GM18505 (cell line): ENCODE measurements at regions not wholly inside any gene's neighbourhood (a gene's known extent, or its start where the extent isn't known, plus 50 kb on each side); places are given as distances from the start of the nearest gene placed in this dataset.

Experiments
- ATAC-seq: cut with Tn5 transposase; IDR thresholded peaks from one replicate; pipeline ENCODE4 v1.9.1; 2021; ENCODE audit not compliant: unreplicated experiment
- POLR2A ChIP-seq: IDR thresholded peaks from 4 replicates; pipeline ENCODE4 v1.6.1; 2011; ENCODE audit warnings: borderline replicate concordance; ENCODE audit not compliant: insufficient read depth, insufficient read length; ENCODE audit errors: extremely low read depth

- ATAC-seq = no peak
- no peak for TF ChIP-seq POLR2A
Observed at GRCh38 chr11:91932151-91932821, 292.3 kb upstream of the FAT3 start.

GRCh38 chr11:91927448-91927847 lies 297.2 kb upstream of the FAT3 start:
- TF ChIP-seq POLR2A = no peak
- no peak for ATAC-seq

GRCh38 chr11:91926965-91927364 lies 297.7 kb upstream of the FAT3 start:
- no peak for TF ChIP-seq POLR2A
- no peak for ATAC-seq

- TF ChIP-seq POLR2A = no peak
Observed at GRCh38 chr11:91922846-91923245, 301.8 kb upstream of the FAT3 start.

DNA sequence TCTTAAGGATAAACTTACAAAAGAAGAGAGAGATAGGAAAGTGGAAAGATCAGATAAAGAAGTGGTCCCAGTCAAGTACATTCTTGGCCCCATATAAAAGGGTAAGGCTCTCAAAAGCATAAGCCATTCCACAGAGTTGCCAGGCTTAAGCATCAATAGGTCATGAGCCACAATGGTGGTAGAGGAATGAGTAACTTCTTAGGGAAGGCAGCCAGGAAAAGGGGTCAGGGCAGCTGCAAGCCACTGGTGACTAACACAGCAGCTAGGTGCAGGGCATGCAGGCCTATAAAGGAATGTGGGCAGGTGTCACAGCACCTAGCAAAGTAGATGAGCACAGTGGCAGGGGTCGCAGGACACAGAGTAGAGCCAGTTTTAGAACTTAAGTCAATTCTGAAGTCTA lies 302.6 kb upstream of the FAT3 start:
- no peak for TF ChIP-seq POLR2A
- ATAC-seq = no peak

More at GRCh38 chr11:91922846-91923245, 301.8 kb upstream of the FAT3 start:
- ATAC-seq = no peak

DNA sequence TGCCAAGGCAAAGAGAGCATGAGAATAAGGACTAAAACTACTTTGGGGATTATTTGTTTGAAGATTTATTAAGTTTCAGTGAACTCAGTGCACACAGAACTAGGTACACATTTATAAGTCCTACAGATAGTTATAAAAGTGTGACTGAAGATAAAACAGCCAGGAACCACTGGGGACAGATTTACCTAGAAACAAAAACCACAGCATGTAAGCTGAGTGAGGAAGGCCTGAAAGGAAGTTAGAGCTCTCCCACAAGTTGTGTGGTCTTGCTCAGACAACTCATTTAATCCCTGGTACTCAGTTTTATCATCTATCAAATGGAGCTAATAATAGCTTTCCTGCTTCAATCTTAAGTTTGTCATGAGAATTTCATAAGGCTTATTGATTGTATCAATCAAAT lies 311.2 kb upstream of the FAT3 start:
- ATAC-seq = no peak
- no peak for TF ChIP-seq POLR2A

DNA sequence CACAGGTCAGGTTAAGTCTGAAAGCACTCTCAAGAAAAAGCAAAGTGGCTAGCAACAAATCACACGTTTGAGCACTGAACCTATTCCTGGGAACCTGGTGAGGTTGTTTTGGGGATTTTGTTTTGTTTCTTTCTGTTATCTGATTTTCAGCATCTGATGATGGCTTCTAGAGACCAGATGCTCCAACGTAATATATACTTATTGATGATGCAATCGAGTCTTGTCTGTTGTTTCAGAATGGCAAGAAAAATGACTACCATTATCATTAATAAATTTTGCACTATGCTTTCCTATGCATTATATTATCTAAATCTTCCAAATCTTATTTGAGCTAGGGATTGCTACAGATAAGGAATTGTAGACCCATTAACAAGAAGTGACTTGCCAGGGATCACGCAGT lies 312.3 kb upstream of the FAT3 start:
- TF ChIP-seq POLR2A = no peak
- ATAC-seq = no peak

DNA sequence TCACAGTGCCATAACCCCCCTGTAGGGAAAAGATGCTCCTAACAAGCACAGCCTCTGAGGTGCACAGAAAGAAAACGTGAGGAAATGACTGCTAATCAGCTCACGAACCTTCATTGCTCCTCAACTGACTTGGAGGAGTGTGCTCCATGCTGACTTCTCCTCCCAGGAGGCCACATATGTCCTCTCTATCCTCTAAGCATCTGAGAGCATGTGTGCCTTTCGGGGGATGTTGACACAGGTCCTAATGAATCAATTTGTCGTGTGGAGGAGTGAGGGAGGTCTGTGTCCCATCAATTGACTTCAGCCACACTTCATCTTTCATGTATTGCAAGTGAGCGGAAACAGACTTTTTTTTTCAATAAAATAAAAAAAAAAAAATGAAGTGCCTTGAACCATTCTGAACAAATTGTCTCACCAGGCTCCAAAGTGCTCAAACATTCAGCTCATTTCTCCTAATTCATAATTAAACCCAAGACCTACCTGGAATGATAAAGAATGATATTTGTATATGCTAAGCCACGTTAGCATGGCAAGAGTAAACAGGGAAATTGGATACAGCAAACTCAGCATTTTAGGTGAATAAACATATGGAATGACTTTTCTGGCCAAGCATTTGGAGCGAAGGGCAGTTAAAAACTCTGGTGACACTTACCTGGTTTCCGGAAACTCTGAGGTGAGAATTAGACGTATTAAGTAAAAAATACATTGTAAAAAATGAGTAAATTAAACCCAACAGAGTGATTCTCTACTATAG lies 317.6 kb upstream of the FAT3 start:
- ATAC-seq = no peak
- no peak for TF ChIP-seq POLR2A

- TF ChIP-seq POLR2A = no peak
- ATAC-seq = no peak
Observed at GRCh38 chr11:91904792-91905785, 319.5 kb upstream of the FAT3 start.

DNA sequence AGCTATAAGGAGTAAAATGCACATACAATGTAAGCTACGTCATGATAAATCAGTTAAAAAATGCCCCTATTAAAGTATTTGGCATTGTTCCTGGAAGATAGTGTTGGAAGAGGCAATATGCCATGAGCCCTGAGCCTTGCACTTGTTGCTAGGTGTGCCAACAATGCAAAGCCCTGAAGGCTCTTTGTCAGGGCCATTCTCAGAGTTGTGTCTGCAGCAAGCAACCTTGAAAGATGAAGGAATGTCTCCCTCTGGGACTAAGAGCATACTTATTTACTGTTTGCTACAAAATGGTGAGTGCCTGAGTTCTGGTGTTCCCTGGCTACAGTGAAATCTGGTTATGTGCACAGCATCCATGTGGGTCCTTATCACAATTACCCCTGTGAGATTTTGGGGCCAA lies 322.3 kb upstream of the FAT3 start:
- ATAC-seq = no peak
- TF ChIP-seq POLR2A = no peak

GRCh38 chr11:91880660-91881059 lies 344.0 kb upstream of the FAT3 start:
- no peak for TF ChIP-seq POLR2A
- ATAC-seq = no peak

GRCh38 chr11:91876746-91877145 lies 347.9 kb upstream of the FAT3 start:
- no peak for ATAC-seq
- no peak for TF ChIP-seq POLR2A

- TF ChIP-seq POLR2A = no peak
- ATAC-seq = no peak
Observed at GRCh38 chr11:91872243-91872642, 352.4 kb upstream of the FAT3 start.

- no peak for TF ChIP-seq POLR2A
- ATAC-seq = no peak
Observed at GRCh38 chr11:91871791-91872190, 352.8 kb upstream of the FAT3 start.

DNA sequence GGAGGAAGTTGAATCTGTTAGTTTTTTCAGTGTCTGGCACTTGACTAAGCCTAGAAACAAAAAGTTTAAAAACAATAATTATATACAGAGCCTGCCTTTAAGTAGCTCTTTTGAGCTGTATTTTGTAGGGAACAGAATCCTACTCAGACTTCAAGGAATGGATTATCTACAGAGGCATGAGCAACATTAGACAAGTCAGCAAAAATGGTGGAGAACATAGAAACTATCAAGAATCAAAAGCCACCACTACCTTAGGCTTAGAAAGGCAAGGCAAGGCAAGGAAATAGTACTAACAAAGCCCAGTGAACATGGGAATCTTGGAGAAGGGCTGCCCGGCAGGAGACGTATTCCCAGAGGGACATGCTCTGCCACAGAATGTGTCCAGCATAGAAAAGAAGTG lies 353.6 kb upstream of the FAT3 start:
- ATAC-seq = no peak
- TF ChIP-seq POLR2A = no peak
